A549 (cell line): ENCODE measurements at regions not wholly inside any gene's neighbourhood (a gene's known extent, or its start where the extent isn't known, plus 50 kb on each side); places are given as distances from the start of the nearest gene placed in this dataset.

Experiments
- ATAC-seq, 2 experiments: fragments of 200-7000 bp in 1 of 2; fragments of >200 bp in 1 of 2; cut with Nextera tagmentation in 1 of 2; cut with Tn5 transposase in 1 of 2; 3 replicates each; pipeline versions ENCODE4 v1.8.0 to v1.9.1; 2018 to 2020; ENCODE audit warnings: mild to moderate bottlenecking in 1 of 2, moderate library complexity in 1 of 2
- CTCF ChIA-PET: fragments of 300-600 bp; sonication (Branson Sonifier 250); formaldehyde crosslinking; extraction: SDS; loops from one replicate; lab custom pipeline; 2021; ENCODE audit warnings: antibody characterized with exemption, inconsistent platforms; lab: Yijun Ruan, JAX
- POLR2A ChIA-PET: fragments of 350-600 bp; formaldehyde crosslinking; extraction: SDS; loops from one replicate; lab custom pipeline; 2021; ENCODE audit warnings: antibody characterized with exemption, inconsistent platforms; lab: Yijun Ruan, JAX
- DNase-seq, 2 experiments: peaks; one replicate each; pipeline versions ENCODE4 v3.0.0 to v3.0.0-alpha.2; 2011 to 2016; ENCODE audit warnings: low read depth in 1 of 2, low spot score in 1 of 2
- FAIRE-seq: peaks from 2 replicates; lab custom pipeline; 2011; peaks lifted over from hg19 to GRCh38; lab: Jason Lieb, UNC
- H3K27ac ChIP-seq, 2 experiments: fragments of >200 bp; sonication (Bioruptor Twin); formaldehyde crosslinking; 3 replicates each; pipeline ENCODE4 v1.5.1; 2016 to 2017
- H3K4me1 ChIP-seq: fragments of >200 bp; sonication (Bioruptor Twin); formaldehyde crosslinking; 3 replicates; pipeline ENCODE4 v1.6.1; 2016
- H3K4me2 ChIP-seq: fragments of >200 bp; sonication (Bioruptor Twin); formaldehyde crosslinking; 3 replicates; pipeline ENCODE4 v1.6.1; 2016
- H3K4me3 ChIP-seq: fragments of >200 bp; sonication (Bioruptor Twin); formaldehyde crosslinking; 3 replicates; pipeline ENCODE4 v1.5.1; 2016
- H3K9me3 ChIP-seq: fragments of >200 bp; sonication (Bioruptor Twin); formaldehyde crosslinking; 3 replicates; pipeline ENCODE4 v1.6.1; 2016
- EHF ChIP-seq: fragments of 250-450 bp; sonication (Bioruptor Pico); IDR thresholded peaks from 2 replicates; pipeline ENCODE4 v1.5.0; 2020; ENCODE audit warnings: mild to moderate bottlenecking
- FOSB ChIP-seq: fragments of 250-450 bp; sonication (Bioruptor Pico); IDR thresholded peaks from 2 replicates; pipeline ENCODE4 v1.5.0; 2020; ENCODE audit warnings: mild to moderate bottlenecking, moderate library complexity
- HDAC2 ChIP-seq: fragments of 200-600 bp; sonication (generic); IDR thresholded peaks from 2 replicates; pipeline ENCODE4 v1.6.1; 2016
- HOXA7 ChIP-seq: fragments of 250-450 bp; sonication (Bioruptor Pico); IDR thresholded peaks from 2 replicates; pipeline ENCODE4 v1.5.0; 2020; ENCODE audit warnings: mild to moderate bottlenecking, moderate library complexity
- JUNB ChIP-seq: fragments of >200 bp; sonication (Bioruptor Twin); formaldehyde crosslinking; IDR thresholded peaks from 2 replicates; pipeline ENCODE4 v1.6.1; 2016
- KDM1A ChIP-seq: fragments of 200-600 bp; sonication (generic); IDR thresholded peaks from 2 replicates; pipeline ENCODE4 v1.6.1; 2016; ENCODE audit warnings: low read depth, mild to moderate bottlenecking
- KDM5A ChIP-seq: fragments of 200-600 bp; sonication (generic); IDR thresholded peaks from 2 replicates; pipeline ENCODE4 v1.6.1; 2016; ENCODE audit warnings: antibody characterized with exemption, mild to moderate bottlenecking
- MAFK ChIP-seq: fragments of 450-650 bp; IDR thresholded peaks from 2 replicates; pipeline ENCODE4 v1.6.1; 2014; ENCODE audit not compliant: partially characterized antibody
- MAZ ChIP-seq: fragments of 150-350 bp; IDR thresholded peaks from 2 replicates; pipeline ENCODE4 v1.6.1; 2014; ENCODE audit warnings: antibody characterized with exemption, low read depth, low read length, borderline replicate concordance
- MYC ChIP-seq: IDR thresholded peaks from 2 replicates; pipeline ENCODE4 v1.6.1; 2012; ENCODE audit warnings: mild to moderate bottlenecking, inconsistent platforms, low read length, improper control_type of control experiment, borderline replicate concordance
- NPAS2 ChIP-seq: fragments of 250-450 bp; sonication (Bioruptor Pico); IDR thresholded peaks from 2 replicates; pipeline ENCODE4 v1.8.0; 2022; ENCODE audit warnings: mild to moderate bottlenecking, moderate library complexity, borderline replicate concordance
- NR3C1 ChIP-seq: fragments of >200 bp; sonication (Bioruptor Twin); formaldehyde crosslinking; IDR thresholded peaks from 3 replicates; pipeline ENCODE4 v1.6.1; 2017
- SMC3 ChIP-seq: fragments of >200 bp; sonication (Bioruptor Twin); formaldehyde crosslinking; IDR thresholded peaks from 3 replicates; pipeline ENCODE4 v1.6.1; 2018; ENCODE audit warnings: inconsistent platforms
- SREBF2 ChIP-seq: fragments of 450-650 bp; IDR thresholded peaks from 2 replicates; pipeline ENCODE4 v1.6.1; 2014; ENCODE audit warnings: mild to moderate bottlenecking, moderate library complexity
- TFCP2L1 ChIP-seq: fragments of 250-450 bp; sonication (Bioruptor Pico); IDR thresholded peaks from 2 replicates; pipeline ENCODE4 v1.5.0; 2021; ENCODE audit warnings: mild to moderate bottlenecking
- WGBS: methylation state at CpG from one replicate; pipeline ENCODE4 v1.1.6; 2017; ENCODE audit errors: missing lambda C conversion rate; 5-methylcytosine and 5-hydroxymethylcytosine counted together
- TF ChIP-seq, protein P1 (sequence below): fragments of >200 bp; sonication (Bioruptor Twin); formaldehyde crosslinking; IDR thresholded peaks from 3 replicates; pipeline ENCODE4 v1.5.1; 2016
- TF ChIP-seq, protein P2 (sequence below): fragments of 250-450 bp; sonication (Bioruptor Pico); IDR thresholded peaks from 2 replicates; pipeline ENCODE4 v1.5.0; 2021; ENCODE audit warnings: mild to moderate bottlenecking, moderate library complexity, borderline replicate concordance
- TF ChIP-seq, protein P3 (sequence below): fragments of >200 bp; sonication (Bioruptor Twin); formaldehyde crosslinking; IDR thresholded peaks from 3 replicates; pipeline ENCODE4 v1.6.1; 2016
- TF ChIP-seq, protein P4 (sequence below): fragments of 200-600 bp; sonication (generic); IDR thresholded peaks from 2 replicates; pipeline ENCODE4 v1.6.1; 2016; ENCODE audit warnings: antibody characterized with exemption, mild to moderate bottlenecking, moderate library complexity

DNA sequence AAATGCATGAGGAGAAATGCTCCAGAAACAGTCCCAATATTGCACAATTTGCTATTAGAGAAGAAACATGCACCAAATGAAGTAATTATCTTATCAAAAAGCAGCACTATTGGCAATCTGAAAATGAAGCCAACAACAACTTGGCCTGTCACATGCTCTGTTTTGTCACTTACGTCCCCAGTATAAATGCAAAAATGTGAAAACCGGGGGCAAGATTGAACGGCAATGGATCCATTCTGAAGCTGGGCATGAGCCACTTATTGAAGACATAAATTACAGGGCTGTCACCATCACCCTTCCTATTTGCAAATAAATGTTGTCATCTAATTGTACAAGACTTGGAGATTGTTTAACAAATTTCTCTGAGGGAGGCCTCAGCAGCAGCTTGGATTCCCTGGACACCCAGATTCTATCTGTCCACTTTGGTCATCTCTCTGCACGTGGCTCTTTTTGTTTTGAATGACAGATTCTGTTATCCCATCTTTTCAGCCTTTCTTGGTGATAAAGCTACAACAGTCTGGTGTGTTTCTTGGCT, 180.2 kb upstream of the CDH5 start:
- no peak for FAIRE-seq
- ChIA-PET CTCF (no interaction called here), POLR2A (no interaction called here)
- Histone ChIP-seq H3K4me2 (no peak overlapping the region), H3K4me3 (no peak overlapping the region), H3K9me3 (no peaks in the 10 kb centered on the region), H3K4me1 (no peaks in the 10 kb centered on the region), H3K27ac (no peak overlapping the region)
- TF ChIP-seq, protein P1, sequence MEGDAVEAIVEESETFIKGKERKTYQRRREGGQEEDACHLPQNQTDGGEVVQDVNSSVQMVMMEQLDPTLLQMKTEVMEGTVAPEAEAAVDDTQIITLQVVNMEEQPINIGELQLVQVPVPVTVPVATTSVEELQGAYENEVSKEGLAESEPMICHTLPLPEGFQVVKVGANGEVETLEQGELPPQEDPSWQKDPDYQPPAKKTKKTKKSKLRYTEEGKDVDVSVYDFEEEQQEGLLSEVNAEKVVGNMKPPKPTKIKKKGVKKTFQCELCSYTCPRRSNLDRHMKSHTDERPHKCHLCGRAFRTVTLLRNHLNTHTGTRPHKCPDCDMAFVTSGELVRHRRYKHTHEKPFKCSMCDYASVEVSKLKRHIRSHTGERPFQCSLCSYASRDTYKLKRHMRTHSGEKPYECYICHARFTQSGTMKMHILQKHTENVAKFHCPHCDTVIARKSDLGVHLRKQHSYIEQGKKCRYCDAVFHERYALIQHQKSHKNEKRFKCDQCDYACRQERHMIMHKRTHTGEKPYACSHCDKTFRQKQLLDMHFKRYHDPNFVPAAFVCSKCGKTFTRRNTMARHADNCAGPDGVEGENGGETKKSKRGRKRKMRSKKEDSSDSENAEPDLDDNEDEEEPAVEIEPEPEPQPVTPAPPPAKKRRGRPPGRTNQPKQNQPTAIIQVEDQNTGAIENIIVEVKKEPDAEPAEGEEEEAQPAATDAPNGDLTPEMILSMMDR: no peak
- TF ChIP-seq, protein P2, sequence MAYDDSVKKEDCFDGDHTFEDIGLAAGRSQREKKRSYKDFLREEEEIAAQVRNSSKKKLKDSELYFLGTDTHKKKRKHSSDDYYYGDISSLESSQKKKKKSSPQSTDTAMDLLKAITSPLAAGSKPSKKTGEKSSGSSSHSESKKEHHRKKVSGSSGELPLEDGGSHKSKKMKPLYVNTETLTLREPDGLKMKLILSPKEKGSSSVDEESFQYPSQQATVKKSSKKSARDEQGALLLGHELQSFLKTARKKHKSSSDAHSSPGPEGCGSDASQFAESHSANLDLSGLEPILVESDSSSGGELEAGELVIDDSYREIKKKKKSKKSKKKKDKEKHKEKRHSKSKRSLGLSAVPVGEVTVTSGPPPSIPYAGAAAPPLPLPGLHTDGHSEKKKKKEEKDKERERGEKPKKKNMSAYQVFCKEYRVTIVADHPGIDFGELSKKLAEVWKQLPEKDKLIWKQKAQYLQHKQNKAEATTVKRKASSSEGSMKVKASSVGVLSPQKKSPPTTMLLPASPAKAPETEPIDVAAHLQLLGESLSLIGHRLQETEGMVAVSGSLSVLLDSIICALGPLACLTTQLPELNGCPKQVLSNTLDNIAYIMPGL (CRISPR knock-in tag): no peak
- TF ChIP-seq EHF (CRISPR knock-in tag) (no peak), NPAS2 (no peak), HOXA7 (CRISPR knock-in tag) (no peak), MYC (no peak), SREBF2 (no peak), NR3C1 (no peak), SMC3 (no peak), JUNB (no peak), MAFK (no peak), KDM5A (no peak)
- TF ChIP-seq, protein P3, sequence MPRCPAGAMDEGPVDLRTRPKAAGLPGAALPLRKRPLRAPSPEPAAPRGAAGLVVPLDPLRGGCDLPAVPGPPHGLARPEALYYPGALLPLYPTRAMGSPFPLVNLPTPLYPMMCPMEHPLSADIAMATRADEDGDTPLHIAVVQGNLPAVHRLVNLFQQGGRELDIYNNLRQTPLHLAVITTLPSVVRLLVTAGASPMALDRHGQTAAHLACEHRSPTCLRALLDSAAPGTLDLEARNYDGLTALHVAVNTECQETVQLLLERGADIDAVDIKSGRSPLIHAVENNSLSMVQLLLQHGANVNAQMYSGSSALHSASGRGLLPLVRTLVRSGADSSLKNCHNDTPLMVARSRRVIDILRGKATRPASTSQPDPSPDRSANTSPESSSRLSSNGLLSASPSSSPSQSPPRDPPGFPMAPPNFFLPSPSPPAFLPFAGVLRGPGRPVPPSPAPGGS: no peak
- WGBS: 14% methylated on average over 4 of the region's 4 CpGs
- ATAC-seq: no peak
- DNase-seq: no peak

DNA sequence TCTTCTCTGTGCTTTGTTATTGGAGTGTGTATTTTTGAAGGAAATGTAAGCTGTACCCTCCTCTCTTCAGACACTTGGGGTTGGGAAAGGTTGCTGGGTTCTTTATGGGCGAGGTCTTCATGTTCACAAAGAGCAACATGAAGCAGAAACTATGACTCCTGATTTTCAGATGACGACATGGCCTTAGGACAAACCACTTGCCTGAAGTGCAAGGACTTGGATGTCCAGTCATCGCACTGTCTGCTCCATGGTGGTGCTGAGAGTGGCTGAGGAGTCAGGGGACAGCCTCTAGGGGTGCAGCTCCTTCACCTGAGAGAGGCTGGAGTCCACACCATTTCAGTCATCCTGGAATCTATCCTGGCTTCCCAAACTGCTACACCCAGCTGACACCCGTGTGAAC, 183.9 kb upstream of the CDH5 start:
- FAIRE-seq (no peak), ATAC-seq (no peak), DNase-seq (no peak)
- TF ChIP-seq FOSB: no peak
- TF ChIP-seq EHF (CRISPR knock-in tag): no peak
- no peak for TF ChIP-seq JUNB
- no peak for TF ChIP-seq KDM5A
- no peak for TF ChIP-seq MAZ
- no peak for TF ChIP-seq NR3C1
- no peak for TF ChIP-seq HDAC2
- no peak for TF ChIP-seq TFCP2L1 (CRISPR knock-in tag)
- TF ChIP-seq NPAS2: no peak
- TF ChIP-seq, protein P4, sequence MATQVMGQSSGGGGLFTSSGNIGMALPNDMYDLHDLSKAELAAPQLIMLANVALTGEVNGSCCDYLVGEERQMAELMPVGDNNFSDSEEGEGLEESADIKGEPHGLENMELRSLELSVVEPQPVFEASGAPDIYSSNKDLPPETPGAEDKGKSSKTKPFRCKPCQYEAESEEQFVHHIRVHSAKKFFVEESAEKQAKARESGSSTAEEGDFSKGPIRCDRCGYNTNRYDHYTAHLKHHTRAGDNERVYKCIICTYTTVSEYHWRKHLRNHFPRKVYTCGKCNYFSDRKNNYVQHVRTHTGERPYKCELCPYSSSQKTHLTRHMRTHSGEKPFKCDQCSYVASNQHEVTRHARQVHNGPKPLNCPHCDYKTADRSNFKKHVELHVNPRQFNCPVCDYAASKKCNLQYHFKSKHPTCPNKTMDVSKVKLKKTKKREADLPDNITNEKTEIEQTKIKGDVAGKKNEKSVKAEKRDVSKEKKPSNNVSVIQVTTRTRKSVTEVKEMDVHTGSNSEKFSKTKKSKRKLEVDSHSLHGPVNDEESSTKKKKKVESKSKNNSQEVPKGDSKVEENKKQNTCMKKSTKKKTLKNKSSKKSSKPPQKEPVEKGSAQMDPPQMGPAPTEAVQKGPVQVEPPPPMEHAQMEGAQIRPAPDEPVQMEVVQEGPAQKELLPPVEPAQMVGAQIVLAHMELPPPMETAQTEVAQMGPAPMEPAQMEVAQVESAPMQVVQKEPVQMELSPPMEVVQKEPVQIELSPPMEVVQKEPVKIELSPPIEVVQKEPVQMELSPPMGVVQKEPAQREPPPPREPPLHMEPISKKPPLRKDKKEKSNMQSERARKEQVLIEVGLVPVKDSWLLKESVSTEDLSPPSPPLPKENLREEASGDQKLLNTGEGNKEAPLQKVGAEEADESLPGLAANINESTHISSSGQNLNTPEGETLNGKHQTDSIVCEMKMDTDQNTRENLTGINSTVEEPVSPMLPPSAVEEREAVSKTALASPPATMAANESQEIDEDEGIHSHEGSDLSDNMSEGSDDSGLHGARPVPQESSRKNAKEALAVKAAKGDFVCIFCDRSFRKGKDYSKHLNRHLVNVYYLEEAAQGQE: no peak
- no peak for TF ChIP-seq KDM1A
- WGBS: 8% methylated on average over 4 of the region's 4 CpGs
- Histone ChIP-seq H3K27ac (no peak overlapping the region), H3K4me3 (no peak overlapping the region), H3K4me2 (no peak overlapping the region), H3K9me3 (no peaks in the 10 kb centered on the region), H3K4me1 (no peaks in the 10 kb centered on the region)
- ChIA-PET POLR2A (no interaction called here), CTCF (no interaction called here)
